GM12874 (cell line): ENCODE measurements at regions not wholly inside any gene's neighbourhood (a gene's known extent, or its start where the extent isn't known, plus 50 kb on each side); places are given as distances from the start of the nearest gene placed in this dataset.

Source experiments
- TF ChIP-seq, protein P1 (sequence below): IDR thresholded peaks from 2 replicates; pipeline ENCODE4 v1.5.1; 2011; ENCODE audit warnings: low read depth, mild to moderate bottlenecking, control low read depth, low read length, moderate library complexity; ENCODE audit not compliant: insufficient read depth

DNA sequence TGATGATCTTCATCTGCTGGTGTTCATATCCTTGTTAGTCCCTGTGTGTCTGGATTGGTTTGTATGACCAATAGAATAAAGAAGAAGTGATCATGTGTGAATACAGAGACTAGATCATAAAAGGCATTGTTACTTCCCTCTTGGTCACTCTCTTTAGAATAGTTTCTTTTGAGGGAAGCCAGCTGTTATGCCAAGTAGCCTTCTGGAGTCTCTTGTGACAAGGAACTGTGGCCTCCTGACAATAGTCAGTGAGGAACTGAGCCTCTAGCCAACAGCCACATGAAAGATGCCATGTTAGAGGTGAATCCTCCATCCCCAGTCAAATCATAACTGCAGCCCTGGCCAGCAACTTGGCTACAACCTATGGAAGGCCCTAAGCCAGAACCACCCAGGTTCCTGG, 63.0 kb upstream of the SMAD3 start:
- TF ChIP-seq, protein P1, sequence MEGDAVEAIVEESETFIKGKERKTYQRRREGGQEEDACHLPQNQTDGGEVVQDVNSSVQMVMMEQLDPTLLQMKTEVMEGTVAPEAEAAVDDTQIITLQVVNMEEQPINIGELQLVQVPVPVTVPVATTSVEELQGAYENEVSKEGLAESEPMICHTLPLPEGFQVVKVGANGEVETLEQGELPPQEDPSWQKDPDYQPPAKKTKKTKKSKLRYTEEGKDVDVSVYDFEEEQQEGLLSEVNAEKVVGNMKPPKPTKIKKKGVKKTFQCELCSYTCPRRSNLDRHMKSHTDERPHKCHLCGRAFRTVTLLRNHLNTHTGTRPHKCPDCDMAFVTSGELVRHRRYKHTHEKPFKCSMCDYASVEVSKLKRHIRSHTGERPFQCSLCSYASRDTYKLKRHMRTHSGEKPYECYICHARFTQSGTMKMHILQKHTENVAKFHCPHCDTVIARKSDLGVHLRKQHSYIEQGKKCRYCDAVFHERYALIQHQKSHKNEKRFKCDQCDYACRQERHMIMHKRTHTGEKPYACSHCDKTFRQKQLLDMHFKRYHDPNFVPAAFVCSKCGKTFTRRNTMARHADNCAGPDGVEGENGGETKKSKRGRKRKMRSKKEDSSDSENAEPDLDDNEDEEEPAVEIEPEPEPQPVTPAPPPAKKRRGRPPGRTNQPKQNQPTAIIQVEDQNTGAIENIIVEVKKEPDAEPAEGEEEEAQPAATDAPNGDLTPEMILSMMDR: no peak

DNA sequence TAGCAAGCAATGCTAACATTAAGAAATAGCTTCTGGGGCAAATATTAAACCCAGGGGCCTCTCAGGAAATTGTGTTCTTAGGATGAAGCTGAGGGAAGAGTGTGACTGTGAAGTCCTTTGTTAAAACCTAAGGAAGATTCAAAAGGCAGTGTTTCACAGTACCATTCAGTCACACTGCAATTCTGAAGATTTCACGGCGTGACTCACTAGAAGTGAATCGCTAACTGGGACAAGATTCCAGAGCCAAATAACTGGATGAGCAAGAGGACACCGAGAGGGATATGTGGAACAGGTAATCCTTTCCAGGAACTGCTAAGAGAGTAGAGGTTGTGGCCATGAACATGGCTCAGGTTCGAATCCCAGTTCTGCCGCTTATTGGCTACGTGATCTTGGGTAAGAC, 61.8 kb upstream of the SMAD3 start:
- TF ChIP-seq, protein P1: no peak

DNA sequence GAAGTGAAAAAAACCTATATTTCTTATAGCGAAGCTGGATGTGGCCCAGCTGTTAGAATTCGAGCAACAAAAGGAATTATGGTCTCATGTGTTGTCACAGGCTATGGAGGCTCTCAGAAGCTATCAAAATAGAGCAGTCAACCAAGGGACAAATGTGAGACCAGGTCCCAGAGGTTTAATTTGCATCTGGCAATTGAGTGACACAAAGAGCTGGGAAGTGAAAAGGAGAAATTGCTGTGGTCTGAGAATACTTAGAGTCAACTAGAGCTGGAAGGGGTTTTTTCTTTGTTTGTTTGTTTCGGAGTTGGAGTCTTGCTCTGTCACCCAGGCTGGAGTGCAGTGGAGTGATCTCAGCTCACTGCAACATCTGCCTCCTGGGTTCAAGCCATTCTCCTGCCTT, 61.3 kb upstream of the SMAD3 start:
- TF ChIP-seq, protein P1: no peak

GRCh38 chr15:67005294-67005996, 60.0 kb upstream of the SMAD3 start:
- TF ChIP-seq, protein P1: no peak

DNA sequence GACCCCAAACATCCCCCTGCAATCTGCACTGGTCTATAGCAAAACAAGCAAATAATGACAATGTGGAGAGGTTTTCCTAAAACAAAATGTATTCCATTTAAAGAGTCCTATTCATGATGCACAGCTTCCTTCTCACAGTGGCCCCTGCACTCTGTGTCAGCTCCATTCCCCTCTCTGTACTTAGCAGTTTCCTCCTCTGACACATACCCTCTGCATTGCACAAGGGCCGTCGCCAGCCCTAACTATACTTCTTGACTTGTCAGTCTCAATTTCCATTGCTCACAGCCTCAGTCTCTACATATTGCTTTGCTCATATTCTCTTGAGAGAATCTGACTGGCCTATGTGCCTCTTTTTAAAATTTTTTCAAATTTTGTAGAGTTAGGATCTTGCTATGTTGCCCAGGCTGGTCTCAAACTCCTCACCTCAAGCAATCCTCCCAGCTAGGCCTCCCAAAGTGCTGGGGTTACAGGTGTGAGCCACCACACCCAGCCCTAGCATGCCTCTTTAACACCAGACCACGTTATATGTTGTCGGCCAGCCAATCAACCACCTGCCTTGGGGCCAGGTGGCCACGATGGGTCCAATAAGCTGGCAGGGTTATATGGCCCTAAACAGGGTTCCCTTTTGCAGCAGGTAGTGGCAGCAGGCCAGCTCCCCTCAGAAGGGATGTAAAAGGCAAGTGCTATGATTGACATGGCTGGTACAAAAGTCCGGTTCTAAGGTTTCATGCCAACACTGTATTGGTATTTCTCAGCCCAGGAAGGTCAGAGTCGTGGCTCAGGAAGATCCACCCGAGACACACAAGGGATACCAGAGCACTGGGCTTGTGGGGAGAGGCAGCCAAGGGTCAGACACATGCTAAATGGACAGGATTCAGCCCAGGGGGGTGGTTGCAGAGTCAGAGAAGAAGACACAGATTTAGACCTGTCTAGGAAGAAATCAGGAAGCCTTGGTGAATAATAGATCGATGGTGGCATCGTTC, 59.0 kb upstream of the SMAD3 start:
- TF ChIP-seq, protein P1: no peak

- TF ChIP-seq, protein P1: no peak
These were observed 55.5 kb upstream of the SMAD3 start for GRCh38 chr15:67009576-67010569.
